Ishikawa (cell line): ENCODE measurements at regions not wholly inside any gene's neighbourhood (a gene's known extent, or its start where the extent isn't known, plus 50 kb on each side); places are given as distances from the start of the nearest gene placed in this dataset.

Experiments used
- EGR1 ChIP-seq: IDR thresholded peaks from 2 replicates; pipeline ENCODE4 v1.6.1; 2012
- EP300 ChIP-seq: IDR thresholded peaks from 2 replicates; pipeline ENCODE4 v1.6.1; 2012; ENCODE audit warnings: borderline replicate concordance
- FOXM1 ChIP-seq: IDR thresholded peaks from 2 replicates; pipeline ENCODE4 v1.6.1; 2012; ENCODE audit warnings: low read depth, borderline replicate concordance
- RAD21 ChIP-seq: IDR thresholded peaks from 2 replicates; pipeline ENCODE4 v1.6.1; 2012; ENCODE audit warnings: low read depth
- TAF1 ChIP-seq: IDR thresholded peaks from 2 replicates; pipeline ENCODE4 v1.6.1; 2012; ENCODE audit warnings: low read depth, mild to moderate bottlenecking

DNA sequence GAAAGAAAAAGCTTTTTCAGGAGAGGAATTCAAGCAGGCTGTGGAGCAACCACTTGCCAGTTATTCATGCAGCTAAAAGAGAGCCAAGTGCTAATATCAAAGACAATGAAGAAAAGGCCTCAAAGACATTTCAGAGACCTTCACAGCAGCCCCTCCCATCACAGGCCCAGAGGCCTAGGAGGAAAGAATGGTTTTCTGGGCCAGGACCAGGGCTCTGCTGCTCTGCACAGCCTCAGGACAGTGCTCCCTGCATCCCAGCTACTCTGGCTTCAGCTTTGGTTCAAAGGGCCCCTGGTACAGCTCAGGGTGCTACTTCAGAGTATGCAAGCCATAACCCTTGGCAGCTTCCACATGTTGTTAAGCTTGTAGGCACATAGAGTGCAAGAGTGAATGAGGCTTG, 119.5 kb downstream of the MSTN start:
- TF ChIP-seq EP300 = no peak
- no peak for TF ChIP-seq EGR1
- no peak for TF ChIP-seq TAF1
- TF ChIP-seq FOXM1 = no peak
- no peak for TF ChIP-seq RAD21
